GM10248 (cell line): ENCODE measurements at regions not wholly inside any gene's neighbourhood (a gene's known extent, or its start where the extent isn't known, plus 50 kb on each side); places are given as distances from the start of the nearest gene placed in this dataset.

Source experiments
- CTCF ChIA-PET: fragments of 300-600 bp; sonication (Branson Sonifier 250); formaldehyde crosslinking; extraction: SDS; loops from one replicate; lab custom pipeline; 2021; ENCODE audit warnings: antibody characterized with exemption; lab: Yijun Ruan, JAX
- POLR2A ChIA-PET: fragments of 350-650 bp; sonication (Branson Sonifier 250); formaldehyde crosslinking; extraction: SDS; loops from one replicate; lab custom pipeline; 2020; ENCODE audit warnings: antibody characterized with exemption; lab: Yijun Ruan, JAX
- DNase-seq: peaks from one replicate; pipeline ENCODE4 v3.0.0; 2012; ENCODE audit errors: extremely low spot score
- TF ChIP-seq, protein P1 (sequence below): IDR thresholded peaks from 2 replicates; pipeline ENCODE4 v1.5.1; 2012; ENCODE audit warnings: mild to moderate bottlenecking, low read depth; ENCODE audit errors: extremely low read depth, missing control alignments, control extremely low read depth

DNA sequence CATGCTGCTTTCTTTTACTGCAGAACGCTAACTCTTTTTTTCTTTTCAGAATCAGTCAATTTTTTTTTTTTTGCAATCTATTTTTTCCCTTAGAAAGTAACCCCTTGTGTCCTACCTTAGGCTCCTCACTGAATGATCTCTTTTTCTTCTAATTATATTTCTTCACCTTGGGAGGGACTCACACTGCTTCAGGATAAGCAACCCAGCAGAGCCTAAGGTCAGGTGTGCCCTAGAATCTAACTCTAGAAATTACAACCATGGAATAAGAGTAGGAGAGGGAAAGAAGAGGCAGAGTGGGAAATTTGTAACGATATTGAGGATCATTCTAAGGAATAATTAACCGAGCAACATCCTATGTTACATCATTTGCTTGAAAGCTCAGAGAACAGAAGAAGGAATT lies 564.0 kb upstream of the MEF2C start:
- no peak for DNase-seq
- ChIA-PET POLR2A (no interaction called here), CTCF (no interaction called here)
- TF ChIP-seq, protein P1, sequence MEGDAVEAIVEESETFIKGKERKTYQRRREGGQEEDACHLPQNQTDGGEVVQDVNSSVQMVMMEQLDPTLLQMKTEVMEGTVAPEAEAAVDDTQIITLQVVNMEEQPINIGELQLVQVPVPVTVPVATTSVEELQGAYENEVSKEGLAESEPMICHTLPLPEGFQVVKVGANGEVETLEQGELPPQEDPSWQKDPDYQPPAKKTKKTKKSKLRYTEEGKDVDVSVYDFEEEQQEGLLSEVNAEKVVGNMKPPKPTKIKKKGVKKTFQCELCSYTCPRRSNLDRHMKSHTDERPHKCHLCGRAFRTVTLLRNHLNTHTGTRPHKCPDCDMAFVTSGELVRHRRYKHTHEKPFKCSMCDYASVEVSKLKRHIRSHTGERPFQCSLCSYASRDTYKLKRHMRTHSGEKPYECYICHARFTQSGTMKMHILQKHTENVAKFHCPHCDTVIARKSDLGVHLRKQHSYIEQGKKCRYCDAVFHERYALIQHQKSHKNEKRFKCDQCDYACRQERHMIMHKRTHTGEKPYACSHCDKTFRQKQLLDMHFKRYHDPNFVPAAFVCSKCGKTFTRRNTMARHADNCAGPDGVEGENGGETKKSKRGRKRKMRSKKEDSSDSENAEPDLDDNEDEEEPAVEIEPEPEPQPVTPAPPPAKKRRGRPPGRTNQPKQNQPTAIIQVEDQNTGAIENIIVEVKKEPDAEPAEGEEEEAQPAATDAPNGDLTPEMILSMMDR: no peak

DNA sequence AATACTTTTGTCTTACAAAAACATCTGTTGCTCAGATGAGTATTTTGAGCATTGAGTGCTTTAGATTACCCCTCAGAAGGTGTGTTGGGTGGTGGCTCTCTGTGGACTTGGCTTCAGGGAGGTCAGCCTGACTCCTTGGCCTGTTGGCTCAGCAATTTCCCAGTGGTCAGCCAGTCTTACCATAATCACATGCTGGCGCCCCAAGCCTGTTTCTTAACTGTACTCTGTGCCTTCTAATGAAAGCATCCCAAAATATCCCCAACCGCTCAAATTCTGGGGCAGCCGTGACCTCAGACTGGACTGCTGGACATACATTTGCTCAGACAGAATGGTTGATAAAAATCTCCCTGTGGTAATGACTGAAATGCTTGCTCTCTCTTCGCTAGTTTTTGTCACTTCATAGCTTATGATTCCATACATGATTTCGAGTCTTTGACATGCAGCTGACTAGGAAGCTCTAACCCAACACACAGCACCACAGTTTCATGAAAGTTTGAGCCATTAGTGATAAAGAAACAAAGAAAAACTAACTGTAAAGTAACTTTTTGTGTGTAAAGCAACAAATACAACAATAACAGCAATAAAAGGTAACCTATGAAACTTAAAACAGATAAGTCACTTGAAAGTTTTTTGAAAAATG lies 562.2 kb upstream of the MEF2C start:
- TF ChIP-seq, protein P1: no peak
- ChIA-PET CTCF (interaction anchor here (1.1 kb wide), 1 partner anchor 12 kb away, joined by 3 read pairs; no protein-coding TSS in a partner anchor), POLR2A (no interaction called here)
- DNase-seq: no peak

DNA sequence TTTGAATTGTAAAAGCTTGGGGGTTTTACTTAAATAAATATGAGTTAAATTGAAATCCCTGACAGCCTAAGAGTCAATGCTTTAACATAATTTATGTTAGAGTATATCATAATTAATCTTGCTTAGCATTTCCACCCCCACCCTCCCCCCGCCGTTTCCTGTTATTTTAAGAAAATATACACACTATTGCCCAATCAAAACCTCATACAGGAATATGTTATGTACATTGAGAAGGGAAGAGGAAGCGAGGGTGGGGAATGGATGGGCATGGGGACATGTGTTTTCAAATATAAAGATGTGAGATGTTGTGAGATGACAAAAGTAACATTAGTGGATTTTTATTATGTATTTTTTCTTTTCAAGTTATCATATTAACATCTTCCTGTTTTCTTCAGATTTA lies 561.1 kb upstream of the MEF2C start:
- POLR2A ChIA-PET: no interaction called here
- no peak for DNase-seq
- CTCF ChIA-PET: interaction anchor here (1.3 kb wide), 1 partner anchor 95 kb away, joined by 3 read pairs; no protein-coding TSS in a partner anchor
- TF ChIP-seq, protein P1: no peak

DNA sequence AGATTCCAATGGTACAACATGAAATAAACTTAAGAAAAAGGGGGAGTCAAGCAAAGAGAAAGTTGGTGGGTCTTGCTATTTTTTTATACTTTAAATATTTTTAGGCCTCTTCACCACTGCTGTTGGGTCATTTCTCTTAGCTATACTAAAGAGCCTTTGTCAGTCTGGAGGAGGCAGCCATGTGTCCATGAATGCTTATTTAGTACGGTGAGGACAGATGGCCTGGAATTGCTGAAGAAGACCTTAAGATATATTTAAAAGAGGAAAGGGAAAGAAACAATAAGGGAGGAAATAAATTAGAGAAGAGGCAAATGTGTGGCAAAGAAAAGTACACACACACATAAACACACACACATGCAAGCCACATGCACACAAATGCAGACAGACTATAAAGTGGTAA lies 560.5 kb upstream of the MEF2C start:
- ChIA-PET POLR2A (no interaction called here), CTCF (interaction anchor here (1.1 to 1.3 kb wide), 2 partner anchors 94 to 822 kb away, joined by 3 read pairs; no protein-coding TSS in a partner anchor)
- no peak for DNase-seq
- TF ChIP-seq, protein P1: no peak

DNA sequence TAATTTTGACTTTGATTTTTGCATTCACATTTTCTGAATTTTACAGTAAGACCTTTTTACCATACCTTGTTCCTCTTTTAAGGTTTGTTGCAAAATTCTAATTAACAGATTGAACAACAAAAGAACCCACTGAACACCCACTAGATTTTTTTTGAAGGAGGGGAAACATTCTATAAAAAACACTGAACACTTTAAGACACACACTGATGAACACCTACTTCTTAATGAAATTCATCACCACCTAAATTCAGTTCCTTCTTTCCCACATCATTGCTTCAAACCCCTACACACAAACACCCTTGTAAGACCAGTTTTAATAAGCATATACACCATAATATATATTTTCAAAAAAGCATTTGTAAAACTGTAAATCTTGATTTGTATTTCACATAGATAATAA lies 559.0 kb upstream of the MEF2C start:
- CTCF ChIA-PET: no interaction called here
- TF ChIP-seq, protein P1: no peak
- POLR2A ChIA-PET: no interaction called here
- no peak for DNase-seq

DNA sequence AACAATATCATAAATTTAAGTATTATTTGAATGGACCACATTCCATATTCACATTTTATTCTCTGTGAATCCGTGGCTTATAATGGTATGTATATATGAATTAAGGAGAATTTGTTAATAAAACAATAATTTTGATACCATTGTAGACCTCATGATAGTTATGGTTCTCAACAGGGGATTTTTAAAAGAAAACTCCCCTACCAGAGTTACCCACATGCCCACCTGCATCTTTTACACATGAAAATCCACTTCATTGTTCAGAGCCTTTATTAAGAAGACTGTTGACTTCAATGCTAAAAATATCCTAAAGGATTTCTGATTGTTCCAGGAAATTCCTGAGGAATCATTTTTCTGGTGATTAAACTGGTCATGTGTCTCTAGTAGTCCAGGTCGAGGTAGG lies 557.7 kb upstream of the MEF2C start:
- CTCF ChIA-PET: no interaction called here
- TF ChIP-seq, protein P1: no peak
- POLR2A ChIA-PET: no interaction called here
- no peak for DNase-seq
